ENCODE measurements at regions not wholly inside any gene's neighbourhood (a gene's known extent, or its start where the extent isn't known, plus 50 kb on each side); places are given as distances from the start of the nearest gene placed in this dataset.

- no peaks in the 10 kb centered on the region for H3F3A ChIP-seq (ENCODE audit: insufficient read depth)
- no peak overlapping the region for H3K27ac ChIP-seq
- H3K4me1 ChIP-seq (ENCODE audit: insufficient read depth), result no peaks in the 10 kb centered on the region
- H4K20me1 ChIP-seq (ENCODE audit: insufficient read depth), result no peaks in the 10 kb centered on the region
- no peaks in the 10 kb centered on the region for H3K36me3 ChIP-seq (ENCODE audit: low read depth)
- H3K79me2 ChIP-seq (ENCODE audit: insufficient read depth), result no peaks in the 10 kb centered on the region
- no peak for DNase-seq
- in situ Hi-C loops (cut with MboI), result no loop called here
- WGBS, 2 experiments (ENCODE audit: low coverage in 1 of 2, low lambda C conversion rate in 2 of 2, missing lambda C conversion rate in 2 of 2), result 18 to 33% methylated on average over 1 of the region's 1 CpG
- H3K9ac ChIP-seq, result no peak overlapping the region
- no peak overlapping the region for H3K4me3 ChIP-seq
- H3K9me2 ChIP-seq (ENCODE audit: insufficient read depth), result no peaks in the 10 kb centered on the region
- no peak overlapping the region for H3K4me2 ChIP-seq (ENCODE audit: unreplicated experiment)
- TF ChIP-seq EZH2 (IDR thresholded peaks at IDR 0.05; ENCODE audit: insufficient read depth, poor library complexity, severe bottlenecking) (no peak), EZH2phosphoT487 (IDR thresholded peaks at IDR 0.05; ENCODE audit: insufficient read depth, low read depth) (no peak)
- H2AFZ ChIP-seq, result no peak overlapping the region
- no peaks in the 10 kb centered on the region for H3K27me3 ChIP-seq (replicated peaks; ENCODE audit: insufficient read depth)
- no peaks in the 10 kb centered on the region for H3K9me3 ChIP-seq (ENCODE audit: low read depth)
Observed at GRCh38 chr2:184339966-184340365, 258.4 kb upstream of the ZNF804A start.

- in situ Hi-C loops (cut with MboI), result no loop called here
- DNase-seq, result no peak
Observed at GRCh38 chr2:184346338-184346862, 251.9 kb upstream of the ZNF804A start.

GRCh38 chr2:184351126-184351525 lies 247.2 kb upstream of the ZNF804A start:
- no peaks in the 10 kb centered on the region for H3K9me2 ChIP-seq (ENCODE audit: insufficient read depth)
- TF ChIP-seq EZH2 (IDR thresholded peaks at IDR 0.05; ENCODE audit: insufficient read depth, poor library complexity, severe bottlenecking) (no peak), EZH2phosphoT487 (IDR thresholded peaks at IDR 0.05; ENCODE audit: insufficient read depth, low read depth) (no peak)
- 0% methylated on average over 1 of the region's 1 CpG for WGBS, 2 experiments (ENCODE audit: low coverage in 1 of 2, low lambda C conversion rate in 2 of 2, missing lambda C conversion rate in 2 of 2)
- no peaks in the 10 kb centered on the region for H3K36me3 ChIP-seq (ENCODE audit: low read depth)
- no peaks in the 10 kb centered on the region for H3F3A ChIP-seq (ENCODE audit: insufficient read depth)
- no peak overlapping the region for H3K27ac ChIP-seq
- H2AFZ ChIP-seq, result no peak overlapping the region
- H4K20me1 ChIP-seq (ENCODE audit: insufficient read depth), result no peaks in the 10 kb centered on the region
- H3K9me3 ChIP-seq (ENCODE audit: low read depth), result no peaks in the 10 kb centered on the region
- no peak overlapping the region for H3K4me2 ChIP-seq (ENCODE audit: unreplicated experiment)
- DNase-seq, result no peak
- no peaks in the 10 kb centered on the region for H3K4me1 ChIP-seq (ENCODE audit: insufficient read depth)
- in situ Hi-C loops (cut with MboI), result no loop called here
- no peak overlapping the region for H3K4me3 ChIP-seq
- no peaks in the 10 kb centered on the region for H3K27me3 ChIP-seq (replicated peaks; ENCODE audit: insufficient read depth)
- no peaks in the 10 kb centered on the region for H3K79me2 ChIP-seq (ENCODE audit: insufficient read depth)
- H3K9ac ChIP-seq, result no peak overlapping the region

More at GRCh38 chr2:184346338-184346862, 251.9 kb upstream of the ZNF804A start:
- H3K27me3 ChIP-seq (replicated peaks; ENCODE audit: insufficient read depth), result no peaks in the 10 kb centered on the region
- no peak overlapping the region for H3K4me3 ChIP-seq
- no peaks in the 10 kb centered on the region for H3K9me2 ChIP-seq (ENCODE audit: insufficient read depth)
- no peaks in the 10 kb centered on the region for H3K36me3 ChIP-seq (ENCODE audit: low read depth)
- no peaks in the 10 kb centered on the region for H4K20me1 ChIP-seq (ENCODE audit: insufficient read depth)
- TF ChIP-seq EZH2 (IDR thresholded peaks at IDR 0.05; ENCODE audit: insufficient read depth, poor library complexity, severe bottlenecking) (no peak), EZH2phosphoT487 (IDR thresholded peaks at IDR 0.05; ENCODE audit: insufficient read depth, low read depth) (no peak)
- H3K4me1 ChIP-seq (ENCODE audit: insufficient read depth), result no peaks in the 10 kb centered on the region
- H2AFZ ChIP-seq, result no peak overlapping the region
- no peaks in the 10 kb centered on the region for H3K9me3 ChIP-seq (ENCODE audit: low read depth)
- no peaks in the 10 kb centered on the region for H3K79me2 ChIP-seq (ENCODE audit: insufficient read depth)
- WGBS, 2 experiments (ENCODE audit: low coverage in 1 of 2, low lambda C conversion rate in 2 of 2, missing lambda C conversion rate in 2 of 2), result 25 to 29% methylated on average over 2 of the region's 2 CpGs
- no peak overlapping the region for H3K27ac ChIP-seq
- H3K4me2 ChIP-seq (ENCODE audit: unreplicated experiment), result no peak overlapping the region
- H3F3A ChIP-seq (ENCODE audit: insufficient read depth), result no peaks in the 10 kb centered on the region
- H3K9ac ChIP-seq, result no peak overlapping the region

GRCh38 chr2:184357033-184357432 lies 241.3 kb upstream of the ZNF804A start:
- in situ Hi-C loops (cut with MboI), result no loop called here
- H3K4me1 ChIP-seq (ENCODE audit: insufficient read depth), result no peaks in the 10 kb centered on the region
- no peaks in the 10 kb centered on the region for H3K27me3 ChIP-seq (replicated peaks; ENCODE audit: insufficient read depth)
- H3K79me2 ChIP-seq (ENCODE audit: insufficient read depth), result no peaks in the 10 kb centered on the region
- DNase-seq, result no peak
- no peak overlapping the region for H3K4me3 ChIP-seq
- H3K36me3 ChIP-seq (ENCODE audit: low read depth), result no peaks in the 10 kb centered on the region
- no peak overlapping the region for H3K9ac ChIP-seq
- H3K4me2 ChIP-seq (ENCODE audit: unreplicated experiment), result no peak overlapping the region
- no peaks in the 10 kb centered on the region for H3K9me3 ChIP-seq (ENCODE audit: low read depth)
- TF ChIP-seq EZH2phosphoT487 (IDR thresholded peaks at IDR 0.05; ENCODE audit: insufficient read depth, low read depth) (no peak), EZH2 (IDR thresholded peaks at IDR 0.05; ENCODE audit: insufficient read depth, poor library complexity, severe bottlenecking) (no peak)
- H3K27ac ChIP-seq, result no peak overlapping the region
- no peak overlapping the region for H2AFZ ChIP-seq
- WGBS, 2 experiments (ENCODE audit: low coverage in 1 of 2, low lambda C conversion rate in 2 of 2, missing lambda C conversion rate in 2 of 2), result 39 to 52% methylated on average over 3 of the region's 3 CpGs
- H3F3A ChIP-seq (ENCODE audit: insufficient read depth), result no peaks in the 10 kb centered on the region
- H4K20me1 ChIP-seq (ENCODE audit: insufficient read depth), result no peaks in the 10 kb centered on the region
- H3K9me2 ChIP-seq (ENCODE audit: insufficient read depth), result no peaks in the 10 kb centered on the region; the same call in 1 of the 2 replicates

- 3 to 5% methylated on average over 2 of the region's 2 CpGs for WGBS, 2 experiments (ENCODE audit: low coverage in 1 of 2, low lambda C conversion rate in 2 of 2, missing lambda C conversion rate in 2 of 2)
- Histone ChIP-seq H3K36me3 (ENCODE audit: low read depth) (no peaks in the 10 kb centered on the region), H4K20me1 (ENCODE audit: insufficient read depth) (no peaks in the 10 kb centered on the region), H3K4me2 (ENCODE audit: unreplicated experiment) (no peak overlapping the region), H3K27ac (no peak overlapping the region), H3K9ac (no peak overlapping the region), H3K9me2 (ENCODE audit: insufficient read depth) (no peaks in the 10 kb centered on the region; the same call in 1 of the 2 replicates), H3K4me3 (no peak overlapping the region), H3K9me3 (ENCODE audit: low read depth) (no peaks in the 10 kb centered on the region), H3F3A (ENCODE audit: insufficient read depth) (no peaks in the 10 kb centered on the region), H3K4me1 (ENCODE audit: insufficient read depth) (no peaks in the 10 kb centered on the region), H3K27me3 (replicated peaks; ENCODE audit: insufficient read depth) (no peaks in the 10 kb centered on the region), H2AFZ (no peak overlapping the region), H3K79me2 (ENCODE audit: insufficient read depth) (no peaks in the 10 kb centered on the region)
- DNase-seq, result no peak
- in situ Hi-C loops (cut with MboI), result no loop called here
- no peak for TF ChIP-seq EZH2phosphoT487 (IDR thresholded peaks at IDR 0.05; ENCODE audit: insufficient read depth, low read depth)
- no peak for TF ChIP-seq EZH2 (IDR thresholded peaks at IDR 0.05; ENCODE audit: insufficient read depth, poor library complexity, severe bottlenecking)
Observed at GRCh38 chr2:184359379-184359778, 238.9 kb upstream of the ZNF804A start.

Data from GM23248 (cell line).